ENCODE measurements at regions not wholly inside any gene's neighbourhood (a gene's known extent, or its start where the extent isn't known, plus 50 kb on each side); places are given as distances from the start of the nearest gene placed in this dataset.
"Not testable (repeated sequence)": the region's sequence is repeated elsewhere in the genome, so short reads cannot be mapped to it uniquely, and the experiment has no call there.

- Histone ChIP-seq H3K4me1 (ENCODE audit: insufficient read depth, poor library complexity, severe bottlenecking) (no peaks in the 10 kb centered on the region), H3K9me3 (ENCODE audit: severe bottlenecking) (no peaks in the 10 kb centered on the region), H3K27me3 (ENCODE audit: insufficient read depth, poor library complexity, severe bottlenecking) (no peaks in the 10 kb centered on the region), H3K4me3 (ENCODE audit: severe bottlenecking) (no peak overlapping the region), H3K27ac (ENCODE audit: poor library complexity, severe bottlenecking) (no peak overlapping the region), H3K36me3 (ENCODE audit: low read depth) (no peaks in the 10 kb centered on the region)
- TF ChIP-seq CTCF (IDR thresholded peaks at IDR 0.05; ENCODE audit: poor library complexity, severe bottlenecking), result no peak
- DNase-seq (ENCODE audit: low spot score) (no peak), ATAC-seq (ENCODE audit: low read depth) (no peak)
Measured at GRCh38 chr5:51156222-51156621, 227.0 kb upstream of the ISL1 start.

- Histone ChIP-seq H3K9me3 (ENCODE audit: severe bottlenecking) (no peaks in the 10 kb centered on the region), H3K4me1 (ENCODE audit: insufficient read depth, poor library complexity, severe bottlenecking) (no peaks in the 10 kb centered on the region), H3K27ac (ENCODE audit: poor library complexity, severe bottlenecking) (no peak overlapping the region), H3K27me3 (ENCODE audit: insufficient read depth, poor library complexity, severe bottlenecking) (no peaks in the 10 kb centered on the region), H3K36me3 (ENCODE audit: low read depth) (no peaks in the 10 kb centered on the region), H3K4me3 (ENCODE audit: severe bottlenecking) (no peak overlapping the region)
- DNase-seq (ENCODE audit: low spot score) (no peak), ATAC-seq (ENCODE audit: low read depth) (no peak)
- no peak for TF ChIP-seq CTCF (IDR thresholded peaks at IDR 0.05; ENCODE audit: poor library complexity, severe bottlenecking)
Measured at GRCh38 chr5:51156838-51157237, 226.4 kb upstream of the ISL1 start.

GRCh38 chr5:51159164-51159563, 224.1 kb upstream of the ISL1 start:
- ATAC-seq (ENCODE audit: low read depth), result no peak

GRCh38 chr5:51159606-51160005, 223.6 kb upstream of the ISL1 start:
- Histone ChIP-seq H3K4me1 (ENCODE audit: insufficient read depth, poor library complexity, severe bottlenecking) (no peaks in the 10 kb centered on the region), H3K9me3 (ENCODE audit: severe bottlenecking) (no peaks in the 10 kb centered on the region), H3K36me3 (ENCODE audit: low read depth) (no peaks in the 10 kb centered on the region), H3K4me3 (ENCODE audit: severe bottlenecking) (no peak overlapping the region), H3K27me3 (ENCODE audit: insufficient read depth, poor library complexity, severe bottlenecking) (no peaks in the 10 kb centered on the region), H3K27ac (ENCODE audit: poor library complexity, severe bottlenecking) (no peak overlapping the region)
- TF ChIP-seq CTCF (IDR thresholded peaks at IDR 0.05; ENCODE audit: poor library complexity, severe bottlenecking), result no peak
- DNase-seq (ENCODE audit: low spot score) (peak; percentile 40), ATAC-seq (ENCODE audit: low read depth) (no peak)

More at GRCh38 chr5:51159164-51159563, 224.1 kb upstream of the ISL1 start:
- Histone ChIP-seq H3K4me3 (ENCODE audit: severe bottlenecking) (no peak overlapping the region), H3K36me3 (ENCODE audit: low read depth) (no peaks in the 10 kb centered on the region), H3K27me3 (ENCODE audit: insufficient read depth, poor library complexity, severe bottlenecking) (no peaks in the 10 kb centered on the region), H3K4me1 (ENCODE audit: insufficient read depth, poor library complexity, severe bottlenecking) (no peaks in the 10 kb centered on the region), H3K27ac (ENCODE audit: poor library complexity, severe bottlenecking) (no peak overlapping the region), H3K9me3 (ENCODE audit: severe bottlenecking) (no peaks in the 10 kb centered on the region)
- no peak for TF ChIP-seq CTCF (IDR thresholded peaks at IDR 0.05; ENCODE audit: poor library complexity, severe bottlenecking)
- DNase-seq (ENCODE audit: low spot score), result peak; percentile 23

- no peaks in the 10 kb centered on the region for H3K4me1 ChIP-seq (ENCODE audit: insufficient read depth, poor library complexity, severe bottlenecking)
- no peaks in the 10 kb centered on the region for H3K9me3 ChIP-seq (ENCODE audit: severe bottlenecking)
- no peaks in the 10 kb centered on the region for H3K27me3 ChIP-seq (ENCODE audit: insufficient read depth, poor library complexity, severe bottlenecking)
- no peak for TF ChIP-seq CTCF (IDR thresholded peaks at IDR 0.05; ENCODE audit: poor library complexity, severe bottlenecking)
- ATAC-seq (ENCODE audit: low read depth) (no peak), DNase-seq (ENCODE audit: low spot score) (no peak)
- H3K27ac ChIP-seq (ENCODE audit: poor library complexity, severe bottlenecking), result no peak overlapping the region
- H3K4me3 ChIP-seq (ENCODE audit: severe bottlenecking), result no peak overlapping the region
- no peaks in the 10 kb centered on the region for H3K36me3 ChIP-seq (ENCODE audit: low read depth)
Measured at GRCh38 chr5:51162245-51162644, 221.0 kb upstream of the ISL1 start.

GRCh38 chr5:51165621-51166020, 217.6 kb upstream of the ISL1 start:
- not testable (repeated sequence) for H3K4me1 ChIP-seq (ENCODE audit: insufficient read depth, poor library complexity, severe bottlenecking); DNase-seq (ENCODE audit: low spot score); H3K9me3 ChIP-seq (ENCODE audit: severe bottlenecking); H3K27me3 ChIP-seq (ENCODE audit: insufficient read depth, poor library complexity, severe bottlenecking); H3K27ac ChIP-seq (ENCODE audit: poor library complexity, severe bottlenecking); H3K36me3 ChIP-seq (ENCODE audit: low read depth); ATAC-seq (ENCODE audit: low read depth); H3K4me3 ChIP-seq (ENCODE audit: severe bottlenecking)

All from RWPE2 (cell line).